SJSA1 (cell line): ENCODE measurements at regions not wholly inside any gene's neighbourhood (a gene's known extent, or its start where the extent isn't known, plus 50 kb on each side); places are given as distances from the start of the nearest gene placed in this dataset.
"Not testable (repeated sequence)": the region's sequence is repeated elsewhere in the genome, so short reads cannot be mapped to it uniquely, and the experiment has no call there.

Experiments used
- DNase-seq, 2 experiments: peaks; one replicate each; pipeline ENCODE4 v3.0.0-alpha.2; 2015 to 2020; ENCODE audit warnings: low spot score in 2 of 2, low read depth in 1 of 2
- H3K27ac ChIP-seq: fragments of 250-450 bp; sonication (Bioruptor Pico); 2 replicates; pipeline ENCODE4 v1.5.1; 2020; ENCODE audit warnings: mild to moderate bottlenecking, moderate library complexity
- H3K27me3 ChIP-seq: fragments of 250-450 bp; sonication (Bioruptor Pico); replicated peaks from 2 replicates; pipeline ENCODE4 v1.5.1; 2020; ENCODE audit warnings: mild to moderate bottlenecking, moderate library complexity
- H3K36me3 ChIP-seq: fragments of 250-450 bp; sonication (Bioruptor Pico); 2 replicates; pipeline ENCODE4 v1.5.1; 2020; ENCODE audit warnings: mild to moderate bottlenecking
- H3K4me1 ChIP-seq: fragments of 250-450 bp; sonication (Bioruptor Pico); replicated peaks from 2 replicates; pipeline ENCODE4 v1.6.1; 2021; ENCODE audit warnings: mild to moderate bottlenecking
- H3K4me3 ChIP-seq: fragments of 250-450 bp; sonication (Bioruptor Pico); 2 replicates; pipeline ENCODE4 v1.5.1; 2020; ENCODE audit warnings: mild to moderate bottlenecking
- H3K9me3 ChIP-seq: fragments of 250-450 bp; sonication (Bioruptor Pico); replicated peaks from 2 replicates; pipeline ENCODE4 v1.5.1; 2020; ENCODE audit warnings: mild to moderate bottlenecking

DNA sequence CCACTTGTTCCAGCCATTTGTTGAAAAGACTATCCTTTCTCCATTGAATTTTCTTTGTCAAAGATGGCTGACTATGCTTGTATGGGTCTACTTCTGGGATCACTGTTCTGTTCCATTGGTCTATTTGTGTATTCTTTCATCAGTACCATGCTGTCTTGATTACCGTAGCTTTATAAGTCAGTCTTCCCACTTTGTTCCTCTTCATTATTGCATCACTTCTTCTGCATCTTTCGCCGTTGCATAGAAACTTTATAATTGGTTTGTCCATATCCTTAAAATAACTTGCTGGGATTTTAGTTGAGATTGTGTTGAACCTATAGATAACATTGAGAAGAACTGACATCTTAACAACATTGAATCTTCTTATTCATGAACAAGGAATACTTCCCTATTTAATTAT is 598.8 kb downstream of the TBC1D22A start:
- no peaks in the 10 kb centered on the region; the same call in 1 of the 2 replicates for H3K27me3 ChIP-seq
- no peaks in the 10 kb centered on the region for H3K4me1 ChIP-seq
- peaks cover 4% of the 10 kb centered on the region; the same call in 1 of the 2 replicates for H3K9me3 ChIP-seq
- H3K27ac ChIP-seq: no peak overlapping the region
- no peak overlapping the region for H3K4me3 ChIP-seq
- H3K36me3 ChIP-seq: no peaks in the 10 kb centered on the region
- DNase-seq: no peak

DNA sequence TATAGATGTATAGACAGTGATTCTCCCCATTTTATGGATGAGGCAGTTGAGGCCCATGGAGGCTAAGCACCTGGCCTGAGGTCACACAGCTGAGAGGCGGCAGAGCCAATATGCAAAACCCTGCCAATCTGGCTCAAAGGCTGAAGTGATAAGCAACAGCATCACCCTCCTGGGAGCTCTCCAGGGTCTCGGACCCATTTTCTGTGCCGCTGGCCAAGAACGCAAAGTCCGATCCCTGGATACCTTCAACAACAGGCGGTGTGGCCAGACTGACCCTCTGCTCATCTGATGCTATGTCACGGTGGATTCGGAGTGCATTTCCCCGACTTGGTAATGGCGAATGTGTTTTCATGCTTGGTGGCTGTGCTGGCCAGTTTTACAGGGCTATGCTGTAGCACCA is 595.0 kb downstream of the TBC1D22A start:
- Histone ChIP-seq H3K27me3 (no peaks in the 10 kb centered on the region; the same call in 1 of the 2 replicates), H3K36me3 (no peaks in the 10 kb centered on the region)
- no peak for DNase-seq

DNA sequence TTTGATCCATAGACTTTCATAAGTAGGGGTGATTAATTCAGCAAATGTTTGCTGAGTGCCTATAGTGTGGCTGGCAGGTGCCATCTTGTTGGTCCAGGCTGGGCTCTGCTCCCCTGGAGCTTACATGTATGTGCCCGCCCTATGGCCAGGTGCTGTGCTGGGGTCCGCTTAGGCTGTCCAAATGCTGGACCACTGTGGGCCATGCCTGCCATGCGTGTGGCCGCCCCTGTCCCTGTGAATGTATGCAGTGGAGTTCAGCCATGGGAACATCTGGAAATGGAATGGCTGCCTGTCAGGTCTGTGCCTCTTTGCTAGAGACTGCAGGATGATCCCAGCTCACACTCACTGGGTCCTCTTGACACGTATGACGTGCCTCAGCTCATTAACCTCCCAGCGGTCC is 594.6 kb downstream of the TBC1D22A start:
- Histone ChIP-seq H3K27me3 (no peaks in the 10 kb centered on the region; the same call in 1 of the 2 replicates), H3K4me1 (no peaks in the 10 kb centered on the region), H3K4me3 (no peak overlapping the region), H3K27ac (no peak overlapping the region), H3K9me3 (peaks cover 4% of the 10 kb centered on the region; the same call in 1 of the 2 replicates), H3K36me3 (no peaks in the 10 kb centered on the region)
- DNase-seq: no peak

More for the DNA sequence above, 595.0 kb downstream of the TBC1D22A start:
- Histone ChIP-seq H3K9me3 (peaks cover 4% of the 10 kb centered on the region; the same call in 1 of the 2 replicates), H3K4me1 (no peaks in the 10 kb centered on the region), H3K4me3 (no peak overlapping the region), H3K27ac (no peak overlapping the region)

DNA sequence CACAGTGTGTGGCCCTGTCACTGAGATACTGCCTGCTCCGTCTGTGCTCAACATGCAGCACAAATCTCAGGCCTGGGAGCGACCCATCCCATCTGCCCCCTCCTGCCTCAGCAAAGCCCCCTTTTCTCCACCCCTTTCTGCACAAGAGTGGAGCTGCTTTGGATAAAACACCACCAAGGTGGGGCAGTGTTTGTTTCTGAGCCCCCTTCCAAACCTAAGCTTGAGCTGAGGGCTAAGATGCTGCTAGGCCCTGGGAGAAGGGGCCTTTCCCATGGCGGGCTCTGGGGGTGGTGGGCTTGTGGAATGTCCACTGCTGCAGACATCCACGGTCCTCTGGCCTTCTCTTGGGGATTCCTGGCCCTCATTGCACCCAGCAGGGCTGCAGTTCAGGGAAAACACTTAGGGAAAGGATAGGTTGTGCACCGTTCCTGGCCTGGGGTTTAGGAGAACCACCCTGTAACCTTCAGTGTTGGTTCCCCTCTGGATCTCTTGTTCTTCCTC is 594.1 kb downstream of the TBC1D22A start:
- Histone ChIP-seq H3K27me3 (no peaks in the 10 kb centered on the region; the same call in 1 of the 2 replicates), H3K36me3 (no peaks in the 10 kb centered on the region), H3K4me3 (no peak overlapping the region), H3K9me3 (peaks cover under 1% of the 10 kb centered on the region; the same call in 1 of the 2 replicates), H3K27ac (no peak overlapping the region), H3K4me1 (no peaks in the 10 kb centered on the region)
- DNase-seq: no peak

DNA sequence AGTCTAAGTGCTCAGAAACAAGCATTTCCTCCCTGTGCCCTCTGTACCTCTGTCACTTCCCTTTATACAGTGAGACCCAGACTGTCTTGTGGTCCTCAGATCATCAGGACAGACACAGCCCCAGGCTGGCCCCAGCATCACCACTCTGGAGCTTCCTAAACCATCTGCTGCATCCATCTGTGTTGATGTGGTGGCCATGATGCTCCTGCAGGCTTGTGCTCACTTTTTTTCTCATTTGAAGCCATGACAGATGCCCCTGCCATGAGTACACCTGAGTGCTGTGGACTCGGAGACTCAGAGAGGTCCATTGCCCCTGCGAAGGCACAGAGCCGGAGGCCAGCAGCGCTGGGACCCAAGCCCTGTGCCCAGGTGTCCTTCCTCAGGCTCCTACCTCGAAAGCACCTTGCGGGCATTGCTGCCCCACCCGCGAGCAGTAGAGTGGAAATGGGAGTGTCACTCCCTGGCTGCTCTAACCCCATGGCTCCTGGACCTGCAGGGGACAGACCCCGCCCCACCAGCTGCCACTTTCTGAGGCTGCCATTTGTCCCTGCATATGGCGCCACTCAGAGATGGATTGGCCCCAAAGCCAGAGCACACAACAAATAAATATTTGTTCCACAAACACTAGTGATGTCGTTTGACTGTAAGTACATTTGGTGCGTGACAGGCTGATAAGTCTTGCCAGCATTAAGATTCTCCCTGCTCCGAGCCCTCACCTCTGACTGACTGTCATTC is 593.5 kb downstream of the TBC1D22A start:
- no peak overlapping the region for H3K4me3 ChIP-seq
- no peak for DNase-seq
- H3K27ac ChIP-seq: no peak overlapping the region

DNA sequence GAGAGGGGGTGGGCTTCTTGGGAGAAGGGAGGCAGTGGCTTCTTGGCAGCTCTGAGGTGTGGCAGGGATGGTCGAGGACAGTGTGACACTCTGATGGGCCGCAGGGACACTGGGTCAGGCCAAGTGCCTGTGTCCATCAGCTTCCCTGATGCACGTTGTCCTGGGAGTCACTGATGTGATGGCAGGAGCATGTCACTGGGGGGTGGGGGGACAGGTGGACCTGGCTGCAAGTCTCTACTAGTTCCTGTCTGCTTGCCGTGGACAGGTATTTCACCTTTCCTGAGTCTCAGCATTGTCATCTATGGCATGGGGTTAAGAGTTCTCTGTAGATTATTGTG is 592.9 kb downstream of the TBC1D22A start:
- DNase-seq: no peak
- no peak overlapping the region for H3K4me3 ChIP-seq
- H3K4me1 ChIP-seq: no peaks in the 10 kb centered on the region
- no peaks in the 10 kb centered on the region for H3K27me3 ChIP-seq
- H3K9me3 ChIP-seq: no peaks in the 10 kb centered on the region
- H3K27ac ChIP-seq: no peak overlapping the region
- no peaks in the 10 kb centered on the region for H3K36me3 ChIP-seq

More for the DNA sequence above, 593.5 kb downstream of the TBC1D22A start:
- Histone ChIP-seq H3K36me3 (no peaks in the 10 kb centered on the region), H3K4me1 (no peaks in the 10 kb centered on the region), H3K9me3 (no peaks in the 10 kb centered on the region), H3K27me3 (no peaks in the 10 kb centered on the region; the same call in 1 of the 2 replicates)

DNA sequence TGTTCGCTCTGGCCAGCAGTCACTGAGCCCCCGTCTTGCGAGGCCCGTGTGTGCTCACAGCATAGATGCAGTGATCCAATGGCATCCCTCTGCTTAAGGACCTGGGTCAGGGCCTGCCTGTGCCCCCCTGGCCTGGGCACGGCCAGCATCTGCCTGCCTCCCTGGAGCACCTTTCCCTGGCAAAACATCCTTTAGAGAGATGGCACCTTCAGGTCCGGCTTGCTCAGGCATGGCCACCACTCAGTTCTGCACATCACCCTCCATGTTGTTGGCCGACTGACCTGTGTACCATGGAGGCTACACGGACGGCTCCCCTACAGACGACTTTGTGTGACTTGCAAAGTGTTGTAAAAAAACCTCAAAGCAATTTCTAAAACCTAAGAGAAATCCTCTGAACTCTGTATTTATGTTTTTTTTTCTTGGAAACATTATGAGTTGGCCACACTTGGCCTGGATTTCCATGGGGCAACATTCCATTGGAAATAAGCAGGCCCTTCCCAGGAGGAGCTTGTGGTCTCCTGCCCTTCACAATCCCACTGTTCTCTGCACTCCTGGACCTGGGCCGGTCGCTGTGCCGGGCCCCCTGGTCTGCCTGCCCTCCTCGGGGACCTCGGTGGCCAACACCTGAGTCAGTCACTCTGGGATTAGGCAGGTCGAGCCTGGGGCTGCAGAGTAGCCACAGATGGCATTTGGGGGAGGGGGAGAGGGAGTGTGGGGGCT is 592.4 kb downstream of the TBC1D22A start:
- H3K4me1 ChIP-seq: no peaks in the 10 kb centered on the region
- DNase-seq: no peak
- no peak overlapping the region for H3K4me3 ChIP-seq
- H3K27me3 ChIP-seq: no peaks in the 10 kb centered on the region
- H3K27ac ChIP-seq: no peak overlapping the region
- H3K36me3 ChIP-seq: no peaks in the 10 kb centered on the region
- no peaks in the 10 kb centered on the region for H3K9me3 ChIP-seq

DNA sequence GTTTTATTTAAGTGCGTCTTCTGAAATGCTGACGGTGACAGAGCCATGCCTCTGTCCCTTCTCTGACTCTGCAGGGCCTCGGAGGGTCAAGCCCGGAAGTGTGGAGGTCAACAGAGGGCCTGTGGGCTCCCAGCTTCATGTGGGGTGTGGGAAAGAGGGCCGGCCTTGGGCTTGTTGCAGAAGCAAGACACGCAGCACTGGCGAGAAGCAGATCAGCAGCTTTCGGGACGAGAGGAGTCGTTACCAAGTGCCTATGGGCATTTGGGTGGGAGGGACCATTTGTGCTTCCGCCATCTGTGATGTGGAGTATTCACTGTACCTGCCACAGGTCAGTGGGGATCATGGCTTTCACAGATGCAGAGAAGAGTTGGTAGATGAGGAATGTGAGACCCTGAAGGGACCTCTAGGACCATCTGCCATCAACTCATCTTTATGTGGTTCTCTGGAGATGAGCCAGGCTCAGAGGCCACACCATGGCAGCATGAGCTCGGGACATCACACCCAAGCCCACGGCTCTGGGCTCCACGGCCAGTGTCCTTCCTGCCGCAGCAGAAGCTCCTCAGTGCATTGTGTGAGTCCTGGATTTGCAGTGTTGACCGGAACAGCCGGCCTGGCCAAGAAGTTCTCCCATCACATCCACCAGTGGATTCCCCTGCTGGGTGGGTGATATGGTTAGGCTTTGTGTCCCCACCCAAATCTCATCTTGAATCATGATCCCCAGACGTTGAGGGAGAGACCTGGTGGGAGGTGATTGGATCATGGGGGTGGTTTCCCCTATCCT is 590.7 kb downstream of the TBC1D22A start:
- H3K9me3 ChIP-seq: no peaks in the 10 kb centered on the region
- no peaks in the 10 kb centered on the region for H3K36me3 ChIP-seq
- H3K27me3 ChIP-seq: no peaks in the 10 kb centered on the region
- H3K4me1 ChIP-seq: no peaks in the 10 kb centered on the region
- H3K4me3 ChIP-seq: no peak overlapping the region
- DNase-seq: peak in 1 of 2 experiments; percentile 33
- H3K27ac ChIP-seq: no peak overlapping the region

DNA sequence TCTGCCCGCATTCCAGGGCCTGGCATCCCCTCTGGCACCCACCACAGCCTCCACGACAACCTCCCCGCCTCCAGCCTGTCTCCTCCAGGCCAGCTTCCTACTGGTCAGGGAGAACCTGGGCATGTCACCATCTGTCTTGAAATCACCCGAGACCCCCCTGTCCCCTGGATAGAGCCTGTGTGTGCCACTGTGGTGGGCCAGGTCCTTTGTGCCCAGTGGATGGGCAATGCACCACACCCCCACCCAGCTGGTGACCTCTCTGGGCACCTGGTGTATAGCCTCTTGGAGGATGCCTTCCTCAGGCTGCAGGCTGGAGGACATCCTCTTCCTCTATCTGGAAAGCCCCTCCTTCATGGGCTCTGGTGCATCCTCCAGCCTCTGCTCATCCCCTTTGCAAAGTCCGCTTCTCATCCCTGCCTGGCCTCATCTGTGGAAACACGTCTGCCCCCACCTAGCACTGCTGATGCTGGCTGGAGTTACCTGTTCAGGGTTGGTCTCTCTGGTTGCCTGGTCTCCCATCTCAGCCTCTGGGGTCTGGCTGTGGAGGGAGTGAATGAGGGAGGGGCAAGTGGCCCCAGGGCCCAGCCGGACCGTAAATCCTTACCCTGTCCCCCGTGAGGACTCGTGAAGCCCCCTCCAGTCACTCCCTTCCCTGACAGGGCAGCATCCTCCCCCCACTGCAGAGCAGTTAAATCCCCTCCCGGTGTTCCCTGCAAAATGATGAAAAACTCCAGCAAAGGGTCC is 589.6 kb downstream of the TBC1D22A start:
- no peaks in the 10 kb centered on the region for H3K4me1 ChIP-seq
- no peaks in the 10 kb centered on the region for H3K27me3 ChIP-seq
- H3K27ac ChIP-seq: no peak overlapping the region
- DNase-seq: peak in 1 of 2 experiments; percentile 31
- no peaks in the 10 kb centered on the region for H3K36me3 ChIP-seq
- H3K9me3 ChIP-seq: no peaks in the 10 kb centered on the region
- no peak overlapping the region for H3K4me3 ChIP-seq

DNA sequence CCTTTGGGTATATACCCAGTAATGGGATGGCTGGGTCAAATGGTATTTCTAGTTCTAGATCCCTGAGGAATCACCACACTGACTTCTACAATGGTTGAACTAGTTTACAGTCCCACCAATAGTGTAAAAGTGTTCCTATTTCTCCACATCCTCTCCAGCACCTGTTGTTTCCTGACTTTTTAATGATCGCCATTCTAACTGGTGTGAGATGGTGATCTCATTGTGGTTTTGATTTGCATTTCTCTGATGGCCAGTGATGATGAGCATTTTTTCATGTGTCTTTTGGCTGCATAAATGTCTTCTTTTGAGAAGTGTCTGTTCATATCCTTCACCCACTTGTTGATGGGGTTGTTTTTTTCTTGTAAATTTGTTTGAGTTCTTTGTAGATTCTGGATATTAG is 583.8 kb downstream of the TBC1D22A start:
- DNase-seq, H3K36me3 ChIP-seq, H3K4me3 ChIP-seq, H3K27me3 ChIP-seq, H3K27ac ChIP-seq, H3K9me3 ChIP-seq, H3K4me1 ChIP-seq: not testable (repeated sequence)

DNA sequence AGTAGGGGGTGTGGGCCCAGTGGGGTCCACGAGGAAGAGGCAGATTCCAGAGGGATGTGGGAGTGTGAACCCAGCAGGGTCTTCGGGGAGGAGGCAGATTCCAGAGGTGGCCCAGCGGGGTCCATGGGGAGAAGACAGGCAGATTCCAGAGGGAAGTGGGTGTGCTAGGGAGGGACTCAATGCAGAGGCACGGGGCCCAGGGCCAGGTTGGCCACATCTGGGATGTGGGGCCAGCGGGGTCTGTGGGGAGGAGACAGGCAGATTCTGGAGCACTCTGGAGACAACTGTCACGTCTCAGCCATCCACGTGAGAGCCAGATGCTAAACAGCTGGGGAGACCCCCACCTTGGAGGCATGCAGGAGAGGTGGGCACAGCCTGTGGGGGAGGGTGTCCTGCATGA is 582.6 kb downstream of the TBC1D22A start:
- Histone ChIP-seq H3K4me3 (no peak overlapping the region), H3K36me3 (no peaks in the 10 kb centered on the region), H3K4me1 (peaks cover 8% of the 10 kb centered on the region), H3K27ac (no peak overlapping the region), H3K9me3 (no peaks in the 10 kb centered on the region), H3K27me3 (no peaks in the 10 kb centered on the region)
- no peak for DNase-seq

DNA sequence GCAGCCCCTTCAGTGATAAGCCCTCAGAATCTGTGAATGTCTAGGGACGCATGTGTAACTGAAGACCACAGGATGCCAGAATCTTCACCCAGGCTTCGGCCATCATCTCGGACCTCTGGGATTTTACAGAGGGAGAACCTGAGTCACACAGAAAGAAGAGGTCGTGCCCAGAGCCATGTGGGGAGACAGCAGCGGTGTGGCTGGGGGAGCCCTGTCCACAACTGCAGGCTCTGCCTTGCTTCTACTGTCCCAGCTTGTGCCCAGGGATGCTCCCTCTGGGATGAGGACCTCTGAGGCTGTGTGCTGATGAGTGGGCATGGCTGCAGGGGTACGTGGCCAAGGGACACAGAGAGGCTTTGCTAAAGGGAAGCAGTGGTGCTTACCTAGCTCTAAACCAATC is 582.0 kb downstream of the TBC1D22A start:
- no peaks in the 10 kb centered on the region for H3K36me3 ChIP-seq
- H3K4me3 ChIP-seq: no peak overlapping the region
- no peaks in the 10 kb centered on the region for H3K9me3 ChIP-seq
- no peak overlapping the region for H3K27ac ChIP-seq
- peaks cover 9% of the 10 kb centered on the region for H3K4me1 ChIP-seq
- DNase-seq: no peak
- H3K27me3 ChIP-seq: no peaks in the 10 kb centered on the region

DNA sequence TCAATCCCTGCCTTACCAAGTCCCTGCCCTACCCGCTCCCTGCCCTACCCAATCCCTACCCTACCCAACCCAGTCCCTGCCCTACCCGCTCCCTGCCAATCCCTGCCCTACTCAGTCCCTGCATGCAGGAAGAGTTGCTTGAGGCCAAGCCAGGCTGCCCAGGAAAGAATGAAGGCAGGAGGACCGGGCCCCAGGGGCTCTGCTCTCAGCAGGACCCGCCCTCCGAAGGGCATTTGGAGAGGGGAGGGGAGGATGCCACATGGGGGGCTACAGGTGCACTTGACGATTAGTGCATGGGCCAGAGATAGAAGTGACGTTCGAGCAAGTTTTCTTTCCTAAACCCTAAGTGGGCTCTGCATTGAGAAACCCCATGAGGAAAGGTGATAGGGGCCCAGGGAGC is 581.2 kb downstream of the TBC1D22A start:
- Histone ChIP-seq H3K4me3 (no peak overlapping the region), H3K36me3 (no peaks in the 10 kb centered on the region), H3K27ac (no peak overlapping the region), H3K27me3 (no peaks in the 10 kb centered on the region), H3K4me1 (peaks cover 9% of the 10 kb centered on the region), H3K9me3 (no peaks in the 10 kb centered on the region)
- DNase-seq: no peak
